Left lung (tissue), 4 donors: ENCODE measurements at regions not wholly inside any gene's neighbourhood (a gene's known extent, or its start where the extent isn't known, plus 50 kb on each side); places are given as distances from the start of the nearest gene placed in this dataset.

Experiments used
- ATAC-seq: fragments of 200-7000 bp; cut with Tn5 transposase; one replicate; pipeline ENCODE4 v1.9.1; 2020; ENCODE audit warnings: moderate library complexity
- DNase-seq, 4 donors: peaks; one replicate each; pipeline ENCODE4 v3.0.0-alpha.2; 2013 to 2020
- H3K27ac ChIP-seq, 2 donors: fragments of 200-600 bp; sonication (generic) in 1 of 2; one replicate each; pipeline versions ENCODE4 v1.5.0 to v1.8.0; 2020 to 2021
- H3K27me3 ChIP-seq, 2 donors: fragments of 200-600 bp; sonication (generic) in 1 of 2; one replicate each; pipeline versions ENCODE4 v1.5.0 to v1.8.0; 2020 to 2021
- H3K36me3 ChIP-seq, 2 donors: fragments of 200-600 bp; sonication (generic) in 1 of 2; one replicate each; pipeline versions ENCODE4 v1.5.0 to v1.8.0; 2020 to 2021
- H3K4me1 ChIP-seq, 2 donors: fragments of 200-600 bp; one replicate each; pipeline ENCODE4 v1.8.0; 2021
- H3K4me3 ChIP-seq, 2 donors: fragments of 200-600 bp; sonication (generic) in 1 of 2; one replicate each; pipeline versions ENCODE4 v1.5.0 to v1.8.0; 2020 to 2021; ENCODE audit warnings: mild to moderate bottlenecking in 1 of 2
- H3K9me3 ChIP-seq, 2 donors: fragments of 200-600 bp; sonication (generic) in 1 of 2; one replicate each; pipeline versions ENCODE4 v1.5.0 to v1.8.0; 2020 to 2021
- intact Hi-C, 2 donors: fragments of 100-400 bp; cut with DNase I; formaldehyde crosslinking; loops; one replicate each; pipeline versions ENCODE4 v1.11.2 to v1.14.2; 2022
- TF ChIP-seq, protein P1 (sequence below), 2 donors: fragments of 200-600 bp; sonication (generic) in 1 of 2; IDR thresholded peaks; one replicate each; pipeline versions ENCODE4 v1.5.0 to v1.8.0; 2021; ENCODE audit warnings: antibody characterized with exemption in 2 of 2
- donor health status: DM: no; HTN: yes; CAD: no.
- donor health status: DM: no; HTN: no; CAD: no.

DNA sequence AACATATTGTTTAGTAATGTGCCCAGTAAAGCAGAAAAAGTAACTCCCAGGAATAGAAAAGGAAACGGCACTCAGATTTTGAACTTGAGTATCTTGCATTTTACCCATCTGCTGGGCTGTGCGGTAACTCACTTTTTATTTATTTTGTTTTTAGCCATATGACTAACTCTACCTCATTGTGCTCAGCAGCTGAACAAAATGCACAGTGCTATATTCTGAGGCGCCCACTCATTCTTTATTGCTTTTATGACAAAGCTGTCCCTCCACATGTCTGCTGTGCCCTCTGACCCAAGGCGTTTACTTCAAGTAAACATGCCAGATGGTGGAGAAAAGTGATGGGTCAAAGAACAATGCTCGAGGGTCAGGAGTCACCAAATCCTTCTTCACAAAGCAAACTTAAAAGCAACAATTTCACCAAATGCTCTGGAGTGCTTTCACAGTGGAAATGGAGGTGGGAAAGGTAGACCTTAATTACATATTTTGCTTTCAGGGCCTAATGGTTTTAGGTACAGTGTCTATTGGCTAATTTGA is 215.2 kb upstream of the ELAVL2 start:
- Histone ChIP-seq H3K9me3 (no peaks in the 10 kb centered on the region), H3K4me1 (no peaks in the 10 kb centered on the region), H3K36me3 (no peaks in the 10 kb centered on the region), H3K27ac (no peak overlapping the region), H3K27me3 (no peaks in the 10 kb centered on the region), H3K4me3 (no peak overlapping the region)
- ATAC-seq (no peak), DNase-seq (no peak)
- intact Hi-C loops: no loop called here
- TF ChIP-seq, protein P1, sequence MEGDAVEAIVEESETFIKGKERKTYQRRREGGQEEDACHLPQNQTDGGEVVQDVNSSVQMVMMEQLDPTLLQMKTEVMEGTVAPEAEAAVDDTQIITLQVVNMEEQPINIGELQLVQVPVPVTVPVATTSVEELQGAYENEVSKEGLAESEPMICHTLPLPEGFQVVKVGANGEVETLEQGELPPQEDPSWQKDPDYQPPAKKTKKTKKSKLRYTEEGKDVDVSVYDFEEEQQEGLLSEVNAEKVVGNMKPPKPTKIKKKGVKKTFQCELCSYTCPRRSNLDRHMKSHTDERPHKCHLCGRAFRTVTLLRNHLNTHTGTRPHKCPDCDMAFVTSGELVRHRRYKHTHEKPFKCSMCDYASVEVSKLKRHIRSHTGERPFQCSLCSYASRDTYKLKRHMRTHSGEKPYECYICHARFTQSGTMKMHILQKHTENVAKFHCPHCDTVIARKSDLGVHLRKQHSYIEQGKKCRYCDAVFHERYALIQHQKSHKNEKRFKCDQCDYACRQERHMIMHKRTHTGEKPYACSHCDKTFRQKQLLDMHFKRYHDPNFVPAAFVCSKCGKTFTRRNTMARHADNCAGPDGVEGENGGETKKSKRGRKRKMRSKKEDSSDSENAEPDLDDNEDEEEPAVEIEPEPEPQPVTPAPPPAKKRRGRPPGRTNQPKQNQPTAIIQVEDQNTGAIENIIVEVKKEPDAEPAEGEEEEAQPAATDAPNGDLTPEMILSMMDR (IDR thresholded peaks at IDR 0.05): no peak

DNA sequence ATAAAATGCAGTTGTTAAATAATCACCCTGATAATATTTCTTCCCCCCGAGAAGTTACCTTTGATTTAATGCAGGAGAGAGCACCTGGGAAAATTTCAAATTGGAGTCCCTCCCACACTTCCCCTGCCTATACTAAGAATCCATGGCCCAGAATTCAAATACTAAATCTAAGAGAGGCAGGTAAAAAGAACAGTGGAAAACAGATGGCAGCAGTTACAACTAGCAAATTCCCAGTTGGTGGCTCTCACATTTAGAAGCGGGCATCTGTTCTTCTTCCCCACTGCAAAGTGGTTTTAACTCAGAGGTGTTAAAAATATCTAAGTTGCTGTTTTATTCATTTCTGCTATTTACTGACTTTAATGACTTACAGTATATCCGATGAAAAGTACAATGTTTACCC is 210.4 kb upstream of the ELAVL2 start:
- Histone ChIP-seq H3K27me3 (no peaks in the 10 kb centered on the region), H3K36me3 (no peaks in the 10 kb centered on the region), H3K4me3 (no peak overlapping the region), H3K4me1 (no peaks in the 10 kb centered on the region), H3K9me3 (no peaks in the 10 kb centered on the region), H3K27ac (no peak overlapping the region)
- intact Hi-C loops: no loop called here
- DNase-seq (no peak), ATAC-seq (no peak)
- TF ChIP-seq, protein P1 (IDR thresholded peaks at IDR 0.05): no peak

DNA sequence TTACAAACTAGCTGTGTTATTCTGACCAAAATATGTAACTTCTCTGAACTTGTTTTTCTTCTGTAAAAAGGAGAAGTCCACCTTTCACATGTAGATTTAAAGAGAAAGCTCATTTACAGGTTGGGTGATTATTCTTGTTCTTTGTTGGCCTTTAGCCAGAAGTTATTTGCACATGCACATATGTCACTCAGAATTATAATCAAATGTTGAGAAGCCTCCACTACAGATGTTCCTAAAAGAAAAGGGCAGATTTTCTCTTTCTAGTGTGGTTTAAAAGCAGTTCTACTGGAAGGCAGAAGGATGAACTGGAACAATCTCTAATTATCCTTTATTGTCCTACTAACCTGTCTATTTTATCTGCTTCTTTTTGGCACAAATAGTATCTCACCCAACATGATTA is 209.8 kb upstream of the ELAVL2 start:
- ATAC-seq (no peak), DNase-seq (no peak)
- TF ChIP-seq, protein P1 (IDR thresholded peaks at IDR 0.05): no peak
- no peak overlapping the region for H3K27ac ChIP-seq
- H3K27me3 ChIP-seq: no peaks in the 10 kb centered on the region
- no peaks in the 10 kb centered on the region for H3K4me1 ChIP-seq
- H3K9me3 ChIP-seq: no peaks in the 10 kb centered on the region
- intact Hi-C loops: no loop called here
- no peaks in the 10 kb centered on the region for H3K36me3 ChIP-seq
- no peak overlapping the region for H3K4me3 ChIP-seq

DNA sequence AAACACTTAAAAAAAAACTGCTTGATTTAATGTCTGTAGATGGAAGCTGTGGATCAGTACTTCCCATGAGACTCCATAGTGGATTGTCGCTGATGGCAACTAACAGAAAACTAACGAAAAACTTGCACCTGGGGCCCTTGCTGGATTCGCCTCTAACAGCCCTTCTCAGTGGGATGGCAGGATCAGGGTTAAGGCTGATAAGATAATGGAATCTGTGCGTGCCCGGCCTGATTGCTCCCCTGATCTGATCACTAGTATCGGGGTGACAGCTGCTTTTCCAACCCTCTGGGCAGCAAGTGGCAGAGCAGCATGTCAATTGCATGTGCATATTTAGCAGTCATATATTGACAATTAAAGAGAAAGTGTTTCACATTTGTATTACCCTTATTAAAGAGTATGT is 185.8 kb upstream of the ELAVL2 start:
- DNase-seq: no peak
- H3K4me3 ChIP-seq: no peak overlapping the region
- H3K36me3 ChIP-seq: no peaks in the 10 kb centered on the region
- H3K27me3 ChIP-seq: no peaks in the 10 kb centered on the region
- no peak overlapping the region for H3K27ac ChIP-seq
- TF ChIP-seq, protein P1 (IDR thresholded peaks at IDR 0.05): no peak
- H3K4me1 ChIP-seq: no peaks in the 10 kb centered on the region
- no peak for ATAC-seq
- H3K9me3 ChIP-seq: peaks cover 0 to 11% of the 10 kb centered on the region in 2 donors
- intact Hi-C loops: no loop called here

DNA sequence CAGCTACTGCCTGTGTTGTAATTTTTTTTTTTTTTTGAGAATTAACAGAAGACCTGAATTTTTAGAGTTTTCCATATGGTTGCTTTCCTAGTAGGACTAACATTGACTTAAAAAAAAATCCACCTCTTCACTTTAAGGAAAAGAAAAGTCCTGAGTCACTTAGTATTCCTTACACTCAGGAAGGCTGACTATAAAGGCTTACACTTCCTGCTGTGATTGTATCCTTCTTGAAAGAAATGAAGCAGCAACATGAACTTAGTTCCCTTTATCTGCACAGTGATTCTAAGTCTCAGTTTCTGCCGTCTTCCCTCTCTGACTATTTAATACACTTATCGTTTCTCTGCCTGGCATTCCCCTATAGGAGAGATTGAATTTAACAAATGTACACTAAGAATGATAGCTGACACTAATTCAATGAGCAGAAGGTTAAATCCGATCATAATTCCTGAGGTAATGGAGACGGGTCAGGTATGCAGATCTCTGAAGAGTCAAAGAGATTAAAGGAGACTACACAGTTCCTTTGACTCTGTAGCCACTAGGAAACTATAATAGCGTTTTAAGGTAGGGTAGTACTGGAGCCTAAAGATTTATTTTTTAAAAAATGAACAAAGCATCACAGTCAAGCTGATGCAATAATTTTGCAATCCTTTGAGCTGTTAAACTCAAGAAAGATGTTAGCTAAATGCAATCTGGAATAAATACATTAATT is 185.1 kb upstream of the ELAVL2 start:
- TF ChIP-seq, protein P1 (IDR thresholded peaks at IDR 0.05): no peak
- intact Hi-C loops: no loop called here
- no peak overlapping the region for H3K4me3 ChIP-seq
- H3K27me3 ChIP-seq: no peaks in the 10 kb centered on the region
- H3K4me1 ChIP-seq: no peaks in the 10 kb centered on the region
- DNase-seq (no peak), ATAC-seq (no peak)
- H3K9me3 ChIP-seq: peaks cover 0 to 11% of the 10 kb centered on the region in 2 donors
- H3K27ac ChIP-seq: no peak overlapping the region
- H3K36me3 ChIP-seq: no peaks in the 10 kb centered on the region
